Activated naive CD4-positive, alpha-beta T cell treated with anti-CD3 and anti-CD28 coated beads, Interleukin-2, amount 10 ng/mL, durations not matched to agents 7 days and 5 days (primary cell): ENCODE measurements at regions not wholly inside any gene's neighbourhood (a gene's known extent, or its start where the extent isn't known, plus 50 kb on each side); places are given as distances from the start of the nearest gene placed in this dataset.

Source experiments
- CTCF ChIA-PET: fragments of 350-600 bp; sonication (Branson Sonifier 250); formaldehyde crosslinking; loops from one replicate; lab custom pipeline; 2021; ENCODE audit warnings: antibody characterized with exemption; lab: Charles Lee
- DNase-seq: peaks from one replicate; pipeline ENCODE4 v3.0.0-alpha.2; 2020
- H3K27ac Mint-ChIP-seq: one replicate; pipeline ENCODE4 v1.8.0; 2021; ENCODE audit warnings: mild to moderate bottlenecking, moderate library complexity, mixed read lengths
- H3K27me3 Mint-ChIP-seq: one replicate; pipeline ENCODE4 v1.8.0; 2021; ENCODE audit warnings: mild to moderate bottlenecking, mixed read lengths
- H3K36me3 Mint-ChIP-seq: one replicate; pipeline ENCODE4 v1.8.0; 2021; ENCODE audit warnings: mixed read lengths
- H3K4me1 Mint-ChIP-seq: one replicate; pipeline ENCODE4 v1.8.0; 2021; ENCODE audit warnings: mixed read lengths
- H3K4me3 Mint-ChIP-seq: one replicate; pipeline ENCODE4 v1.8.0; 2021; ENCODE audit warnings: mild to moderate bottlenecking, moderate library complexity, mixed read lengths
- H3K9me3 Mint-ChIP-seq: one replicate; pipeline ENCODE4 v1.8.0; 2021; ENCODE audit warnings: mixed read lengths

DNA sequence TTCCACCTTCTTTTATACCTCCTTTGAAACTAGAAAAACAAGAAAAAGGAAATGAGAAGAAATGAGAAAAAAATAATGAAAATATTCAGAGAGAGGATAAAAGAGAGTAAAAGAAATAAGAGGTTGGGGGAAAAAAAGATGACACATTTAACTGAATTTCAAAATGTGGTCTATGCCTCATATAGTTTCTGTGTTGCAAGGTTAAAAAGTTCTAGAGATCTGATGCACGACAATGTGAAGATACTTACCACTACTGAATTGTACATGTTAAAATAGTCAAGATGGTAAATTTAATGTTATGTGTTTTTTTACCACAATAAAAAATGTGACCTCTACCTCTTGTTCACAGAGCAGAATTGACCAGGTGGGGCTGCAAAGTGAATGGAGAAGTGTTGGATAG lies 314.8 kb upstream of the OR4E1 start:
- no peak for DNase-seq
- peaks cover 28% of the 10 kb centered on the region for H3K4me1 Mint-ChIP-seq
- H3K27me3 Mint-ChIP-seq = peaks cover 22% of the 10 kb centered on the region
- no peaks in the 10 kb centered on the region for H3K36me3 Mint-ChIP-seq
- peak overlapping the region; percentile 46 for H3K27ac Mint-ChIP-seq
- H3K4me3 Mint-ChIP-seq = no peak overlapping the region
- CTCF ChIA-PET = interaction anchor here (0.9 to 7.0 kb wide), 8 partner anchors 10 to 581 kb away, joined by 3 to 69 read pairs (median 4); no protein-coding TSS in a partner anchor
- no peaks in the 10 kb centered on the region for H3K9me3 Mint-ChIP-seq

DNA sequence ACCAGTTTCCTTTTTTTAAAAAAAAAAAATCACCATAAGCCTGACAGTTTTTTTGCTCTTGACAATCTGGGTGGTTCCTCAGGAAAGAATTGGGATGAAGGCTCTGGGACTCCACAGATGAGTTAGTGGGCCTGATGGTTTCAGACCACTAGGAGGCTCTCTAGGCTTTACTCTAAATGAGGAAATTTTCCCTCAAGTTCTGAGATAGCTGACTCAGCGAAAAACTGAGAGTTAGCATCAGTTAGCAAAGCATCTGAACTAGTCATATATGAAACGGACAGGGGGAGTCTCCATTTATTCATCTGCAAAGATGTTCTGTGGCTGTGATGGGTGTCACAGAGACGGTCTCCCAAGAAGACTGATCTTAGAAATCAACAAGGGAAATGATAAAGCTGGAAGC lies 314.3 kb upstream of the OR4E1 start:
- H3K36me3 Mint-ChIP-seq = no peaks in the 10 kb centered on the region
- CTCF ChIA-PET = interaction anchor here (0.9 to 7.0 kb wide), 9 partner anchors 9 to 582 kb away, joined by 3 to 69 read pairs (median 4); no protein-coding TSS in a partner anchor
- peaks cover 28% of the 10 kb centered on the region for H3K4me1 Mint-ChIP-seq
- H3K9me3 Mint-ChIP-seq = no peaks in the 10 kb centered on the region
- peak overlapping the region; percentile 46 for H3K27ac Mint-ChIP-seq
- DNase-seq = peak; percentile 33
- H3K27me3 Mint-ChIP-seq = peaks cover 22% of the 10 kb centered on the region
- H3K4me3 Mint-ChIP-seq = no peak overlapping the region

DNA sequence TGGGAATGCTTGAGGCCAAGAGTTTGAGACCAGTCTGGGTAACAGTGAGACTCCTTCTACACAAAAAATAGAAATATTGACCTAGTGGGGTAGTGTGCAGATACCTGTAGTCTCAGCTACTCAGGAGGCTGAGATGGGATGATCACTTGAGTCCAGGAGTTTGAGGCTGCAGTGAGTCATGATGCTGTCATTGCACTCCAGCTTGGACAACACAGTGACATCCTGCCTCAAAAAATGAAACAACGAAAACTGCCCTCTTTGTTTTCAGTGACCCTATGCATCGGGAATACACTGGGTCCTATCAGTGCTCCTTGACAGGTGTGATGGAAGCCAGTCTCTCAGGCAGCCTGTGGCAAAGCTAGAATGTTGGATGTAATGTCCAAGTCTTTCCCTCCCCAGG lies 311.5 kb upstream of the OR4E1 start:
- Mint-ChIP-seq H3K27ac (no peak overlapping the region), H3K9me3 (no peaks in the 10 kb centered on the region), H3K27me3 (peaks cover 16% of the 10 kb centered on the region), H3K4me1 (peaks cover 26% of the 10 kb centered on the region), H3K36me3 (no peaks in the 10 kb centered on the region), H3K4me3 (no peak overlapping the region)
- CTCF ChIA-PET = interaction anchor here (1.9 kb wide), 1 partner anchor 12 kb away, joined by 5 read pairs; no protein-coding TSS in a partner anchor
- no peak for DNase-seq

DNA sequence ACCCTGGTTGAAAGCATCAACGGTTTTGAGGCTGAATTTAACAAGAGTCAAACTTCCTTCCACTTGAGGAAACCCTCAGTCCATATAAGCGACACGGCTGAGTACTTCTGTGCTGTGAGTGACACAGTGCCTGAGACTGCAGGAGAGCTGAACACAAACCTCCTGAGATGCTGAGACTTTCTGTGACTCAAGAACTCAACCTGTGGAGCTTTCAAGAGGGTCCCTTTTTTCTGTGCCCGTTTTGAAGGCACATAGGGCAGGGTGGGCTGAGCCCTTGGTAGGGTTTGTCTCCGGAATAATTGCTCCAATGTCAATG lies 305.3 kb upstream of the OR4E1 start:
- Mint-ChIP-seq H3K27me3 (peaks cover 12% of the 10 kb centered on the region), H3K4me3 (peak overlapping the region; percentile 75), H3K36me3 (no peaks in the 10 kb centered on the region), H3K4me1 (peaks cover 31% of the 10 kb centered on the region), H3K27ac (peak overlapping the region; percentile 88), H3K9me3 (no peaks in the 10 kb centered on the region)
- no peak for DNase-seq
- CTCF ChIA-PET = interaction anchor here (0.7 to 4.2 kb wide), 20 partner anchors 11 to 591 kb away, joined by 3 to 69 read pairs (median 6); no protein-coding TSS in a partner anchor

DNA sequence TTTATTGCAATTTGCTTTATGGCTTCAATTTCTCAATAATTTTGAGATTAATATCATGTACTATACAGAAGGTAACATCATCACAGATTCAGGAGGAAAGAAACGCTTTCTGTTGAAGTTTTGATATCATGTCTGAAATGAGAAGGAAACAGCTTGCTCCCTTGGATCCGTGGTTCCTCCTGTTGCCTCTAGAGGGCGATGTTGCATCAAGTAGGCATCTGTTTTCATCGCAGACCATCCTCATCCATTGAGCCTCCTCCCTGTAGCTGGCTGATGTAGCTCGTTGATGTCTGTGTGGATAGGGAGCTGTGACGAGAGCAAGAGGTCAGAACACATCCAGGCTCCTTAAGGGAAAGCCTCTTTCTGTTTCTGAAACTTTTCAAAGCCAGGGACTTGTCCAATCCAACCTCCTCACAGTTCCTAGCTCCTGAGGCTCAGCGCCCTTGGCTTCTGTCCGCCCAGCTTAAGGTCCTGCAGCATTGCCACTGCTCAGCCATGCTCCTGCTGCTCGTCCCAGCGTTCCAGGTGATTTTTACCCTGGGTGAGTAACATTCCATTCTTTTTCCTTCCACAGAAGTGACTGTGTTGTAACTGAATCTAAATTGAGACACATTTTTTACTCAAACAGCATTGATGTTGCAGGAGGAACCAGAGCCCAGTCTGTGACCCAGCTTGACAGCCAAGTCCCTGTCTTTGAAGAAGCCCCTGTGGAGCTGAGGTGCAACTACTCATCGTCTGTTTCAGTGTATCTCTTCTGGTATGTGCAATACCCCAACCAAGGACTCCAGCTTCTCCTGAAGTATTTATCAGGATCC lies 304.8 kb upstream of the OR4E1 start:
- Mint-ChIP-seq H3K4me1 (peaks cover 31% of the 10 kb centered on the region), H3K9me3 (no peaks in the 10 kb centered on the region), H3K27me3 (peaks cover 12% of the 10 kb centered on the region), H3K36me3 (no peaks in the 10 kb centered on the region), H3K4me3 (peak overlapping the region; percentile 75), H3K27ac (peak overlapping the region; percentile 88)
- DNase-seq = peak; percentile 72
- CTCF ChIA-PET = interaction anchor here (0.6 to 4.2 kb wide), 29 partner anchors 12 to 875 kb away, joined by 3 to 69 read pairs (median 5); no protein-coding TSS in a partner anchor

DNA sequence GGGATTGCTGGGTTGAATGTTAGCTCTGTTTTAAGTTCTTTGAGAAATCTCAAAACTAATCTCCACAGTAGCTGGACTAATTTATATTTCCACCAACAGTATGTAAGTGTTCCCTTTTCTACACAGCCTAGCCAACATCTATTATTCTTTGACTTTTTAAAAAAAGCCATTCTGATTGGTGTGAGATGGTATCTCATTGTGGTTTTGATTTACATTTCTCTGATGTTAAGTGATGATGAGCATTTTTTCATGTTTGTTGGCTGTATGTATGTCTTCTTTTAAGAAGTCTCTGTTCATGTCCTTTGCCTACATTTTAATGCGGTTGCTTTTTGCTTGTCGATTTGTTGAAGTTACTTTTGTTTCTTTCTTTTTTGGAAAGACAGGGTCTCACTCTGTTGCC lies 301.1 kb upstream of the OR4E1 start:
- H3K4me3 Mint-ChIP-seq = peak overlapping the region; percentile 14
- peaks cover 30% of the 10 kb centered on the region for H3K4me1 Mint-ChIP-seq
- H3K36me3 Mint-ChIP-seq = no peaks in the 10 kb centered on the region
- DNase-seq = no peak
- H3K27ac Mint-ChIP-seq = peak overlapping the region; percentile 70
- CTCF ChIA-PET = interaction anchor here (0.9 to 1.1 kb wide), 2 partner anchors 14 to 56 kb away, joined by 3 read pairs; no protein-coding TSS in a partner anchor
- peaks cover 17% of the 10 kb centered on the region for H3K27me3 Mint-ChIP-seq
- H3K9me3 Mint-ChIP-seq = no peaks in the 10 kb centered on the region

DNA sequence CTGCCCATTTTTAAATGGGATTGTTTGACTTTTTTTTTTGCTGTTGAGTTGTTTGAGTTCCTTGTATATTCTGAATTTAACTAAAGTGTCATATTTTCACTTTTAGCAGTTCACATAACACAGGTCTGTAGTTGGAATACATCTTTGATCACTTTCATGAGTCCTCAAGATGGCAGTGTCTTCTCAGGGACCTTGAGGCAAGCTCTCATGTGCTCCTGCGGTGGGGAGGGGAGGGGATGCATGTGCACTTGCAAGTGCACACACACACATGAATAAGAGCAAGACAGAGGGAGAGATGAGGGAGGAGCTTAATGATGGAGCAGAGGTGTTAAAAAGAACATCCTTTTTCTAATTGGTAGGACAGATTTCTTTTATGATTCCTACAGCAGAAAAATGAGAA lies 291.4 kb upstream of the OR4E1 start:
- H3K9me3 Mint-ChIP-seq = no peaks in the 10 kb centered on the region
- peaks cover 43% of the 10 kb centered on the region for H3K4me1 Mint-ChIP-seq
- H3K27ac Mint-ChIP-seq = peak overlapping the region; percentile 49
- H3K4me3 Mint-ChIP-seq = peak overlapping the region; percentile 49
- H3K36me3 Mint-ChIP-seq = peaks cover 2% of the 10 kb centered on the region
- DNase-seq = peak; percentile 72
- no peaks in the 10 kb centered on the region for H3K27me3 Mint-ChIP-seq
- CTCF ChIA-PET = interaction anchor here (0.7 to 2.3 kb wide), 10 partner anchors 10 to 605 kb away, joined by 3 to 11 read pairs (median 3); no protein-coding TSS in a partner anchor

DNA sequence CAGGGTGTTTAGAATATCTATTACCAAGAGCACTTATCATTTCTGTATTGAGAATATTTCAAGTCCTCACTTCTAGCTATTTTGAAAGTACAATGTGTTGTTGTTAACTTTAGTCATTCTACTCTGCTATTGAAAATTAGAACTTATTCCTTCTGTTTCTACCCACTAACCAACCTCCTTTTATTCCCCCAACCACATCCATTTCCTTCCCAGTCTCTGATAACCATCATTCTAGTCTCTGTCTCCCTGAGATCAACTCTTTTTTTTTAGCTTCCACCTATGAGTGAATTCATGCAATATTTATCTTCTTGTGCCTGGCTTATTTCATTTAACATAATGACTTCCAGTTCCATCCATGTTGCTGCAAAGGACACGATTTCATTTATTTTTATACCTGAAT lies 290.6 kb upstream of the OR4E1 start:
- H3K9me3 Mint-ChIP-seq = no peaks in the 10 kb centered on the region
- CTCF ChIA-PET = interaction anchor here (0.8 to 2.3 kb wide), 5 partner anchors 14 to 606 kb away, joined by 3 to 11 read pairs (median 5); no protein-coding TSS in a partner anchor
- peak overlapping the region; percentile 5 for H3K27ac Mint-ChIP-seq
- peak overlapping the region; percentile 4 for H3K4me3 Mint-ChIP-seq
- H3K4me1 Mint-ChIP-seq = peaks cover 37% of the 10 kb centered on the region
- H3K27me3 Mint-ChIP-seq = peaks cover 6% of the 10 kb centered on the region
- peaks cover 2% of the 10 kb centered on the region for H3K36me3 Mint-ChIP-seq
- DNase-seq = no peak

DNA sequence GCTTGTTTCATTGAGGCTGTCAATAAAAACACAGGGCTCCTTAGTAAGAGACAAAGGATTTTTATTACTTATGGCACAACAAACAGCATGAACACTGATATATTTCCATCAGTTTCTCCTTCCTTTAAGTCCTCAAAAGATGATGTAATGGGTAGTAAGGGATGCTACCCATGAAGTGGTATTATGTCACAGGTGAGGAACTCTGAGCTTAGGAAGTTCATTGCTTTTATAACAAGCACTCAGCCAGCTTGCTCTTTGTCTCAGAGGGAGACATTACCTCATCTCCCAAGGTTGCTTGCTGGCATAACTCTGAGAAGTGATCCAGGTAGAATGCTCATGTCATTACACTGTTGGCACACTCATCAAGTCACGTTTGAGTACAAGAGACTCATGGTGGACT lies 287.0 kb upstream of the OR4E1 start:
- DNase-seq = no peak
- no peak overlapping the region for H3K4me3 Mint-ChIP-seq
- CTCF ChIA-PET = interaction anchor here (1.2 to 2.2 kb wide), 2 partner anchors 18 to 30 kb away, joined by 4 to 9 read pairs; no protein-coding TSS in a partner anchor

DNA sequence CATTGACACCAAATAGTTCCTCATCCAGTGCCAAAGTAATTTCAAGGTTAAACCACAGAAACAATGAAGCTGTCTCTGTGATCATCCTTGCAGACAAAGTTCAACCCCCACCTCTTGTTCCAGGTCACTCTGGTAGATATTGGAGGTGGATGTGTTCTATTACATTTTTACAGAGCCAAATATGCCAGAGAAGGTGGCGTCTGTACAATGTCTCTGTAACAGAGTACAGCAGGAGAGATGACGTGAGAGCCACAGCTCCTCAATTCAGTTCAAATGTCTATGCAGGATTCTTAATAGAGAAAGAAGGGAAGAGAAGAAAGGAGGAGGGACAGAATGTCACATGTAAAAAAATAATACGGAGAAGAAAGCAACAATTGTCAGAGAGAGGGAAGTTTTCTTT lies 268.3 kb upstream of the OR4E1 start:
- no peak for DNase-seq
- peaks cover 7% of the 10 kb centered on the region for H3K27me3 Mint-ChIP-seq
- peak overlapping the region; percentile 89 for H3K27ac Mint-ChIP-seq
- H3K9me3 Mint-ChIP-seq = no peaks in the 10 kb centered on the region
- CTCF ChIA-PET = interaction anchor here (1.0 to 1.6 kb wide), 6 partner anchors 16 to 628 kb away, joined by 3 to 9 read pairs (median 4); no protein-coding TSS in a partner anchor
- peaks cover 27% of the 10 kb centered on the region for H3K4me1 Mint-ChIP-seq
- H3K36me3 Mint-ChIP-seq = no peaks in the 10 kb centered on the region
- peak overlapping the region; percentile 74 for H3K4me3 Mint-ChIP-seq

More for the DNA sequence above, 287.0 kb upstream of the OR4E1 start:
- Mint-ChIP-seq H3K27me3 (peaks cover 18% of the 10 kb centered on the region), H3K4me1 (peaks cover 31% of the 10 kb centered on the region), H3K36me3 (peaks cover 2% of the 10 kb centered on the region), H3K27ac (no peak overlapping the region), H3K9me3 (peaks cover 4% of the 10 kb centered on the region)

DNA sequence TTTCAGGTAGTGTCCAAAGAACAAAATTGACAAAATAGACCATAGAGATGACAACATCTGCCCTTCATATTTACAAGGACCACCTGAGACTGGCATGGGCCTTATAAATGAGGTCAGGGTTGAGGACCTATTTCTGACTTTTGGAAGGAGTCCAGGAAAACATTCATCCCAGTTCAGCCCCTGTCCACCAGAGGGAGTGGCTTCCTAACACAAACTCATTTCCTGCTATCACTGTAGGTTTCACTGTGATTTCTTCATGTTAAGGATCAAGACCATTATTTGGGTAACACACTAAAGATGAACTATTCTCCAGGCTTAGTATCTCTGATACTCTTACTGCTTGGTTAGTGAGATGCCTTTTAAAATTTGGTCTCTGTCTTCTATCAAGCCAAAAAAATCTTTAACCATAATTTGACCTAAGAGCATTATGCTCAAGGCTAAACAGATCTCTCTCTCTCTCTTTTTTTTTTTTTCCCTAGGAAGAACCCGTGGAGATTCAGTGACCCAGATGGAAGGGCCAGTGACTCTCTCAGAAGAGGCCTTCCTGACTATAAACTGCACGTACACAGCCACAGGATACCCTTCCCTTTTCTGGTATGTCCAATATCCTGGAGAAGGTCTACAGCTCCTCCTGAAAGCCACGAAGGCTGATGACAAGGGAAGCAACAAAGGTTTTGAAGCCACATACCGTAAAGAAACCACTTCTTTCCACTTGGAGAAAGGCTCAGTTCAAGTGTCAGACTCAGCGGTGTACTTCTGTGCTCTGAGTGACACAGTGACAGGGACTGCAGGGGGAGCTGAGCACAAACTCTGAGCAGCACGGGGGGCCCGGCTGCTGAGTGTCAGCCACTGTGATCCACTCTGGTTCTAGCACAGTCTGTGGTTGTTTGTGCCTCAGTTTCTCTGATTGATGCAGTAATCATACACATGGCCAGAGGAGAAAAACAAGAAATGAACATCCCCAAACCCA lies 267.6 kb upstream of the OR4E1 start:
- H3K36me3 Mint-ChIP-seq = no peaks in the 10 kb centered on the region
- peak overlapping the region; percentile 89 for H3K27ac Mint-ChIP-seq
- H3K9me3 Mint-ChIP-seq = no peaks in the 10 kb centered on the region
- DNase-seq = peak; percentile 58
- H3K4me1 Mint-ChIP-seq = peaks cover 27% of the 10 kb centered on the region
- H3K4me3 Mint-ChIP-seq = peak overlapping the region; percentile 74
- CTCF ChIA-PET = interaction anchor here (1.0 to 1.6 kb wide), 6 partner anchors 15 to 629 kb away, joined by 3 to 9 read pairs (median 4); no protein-coding TSS in a partner anchor
- peaks cover 7% of the 10 kb centered on the region for H3K27me3 Mint-ChIP-seq

DNA sequence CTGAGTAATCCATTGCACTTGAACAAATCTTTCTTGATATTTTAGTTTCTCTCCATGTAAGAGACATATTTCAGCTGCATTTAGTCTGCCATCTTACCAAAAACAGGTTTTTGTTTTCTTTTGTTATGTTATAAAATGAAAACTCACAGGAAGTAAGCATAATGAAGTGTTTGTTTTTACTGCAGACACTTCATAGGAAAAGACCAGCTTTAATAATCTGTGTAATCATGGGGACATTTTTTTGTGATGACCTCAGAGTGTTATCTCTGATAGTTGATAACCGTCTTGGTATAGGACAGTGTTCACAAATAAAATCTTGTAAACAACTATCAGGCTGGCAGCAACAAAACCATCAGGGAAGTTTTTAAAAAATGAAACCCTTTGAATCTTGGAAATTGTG lies 266.2 kb upstream of the OR4E1 start:
- peak overlapping the region; percentile 62 for H3K27ac Mint-ChIP-seq
- peaks cover 7% of the 10 kb centered on the region for H3K27me3 Mint-ChIP-seq
- H3K4me1 Mint-ChIP-seq = peaks cover 27% of the 10 kb centered on the region
- CTCF ChIA-PET = interaction anchor here (0.9 kb wide), 1 partner anchor 621 kb away, joined by 3 read pairs; no protein-coding TSS in a partner anchor
- no peaks in the 10 kb centered on the region for H3K36me3 Mint-ChIP-seq
- H3K9me3 Mint-ChIP-seq = no peaks in the 10 kb centered on the region
- DNase-seq = no peak
- peak overlapping the region; percentile 28 for H3K4me3 Mint-ChIP-seq

DNA sequence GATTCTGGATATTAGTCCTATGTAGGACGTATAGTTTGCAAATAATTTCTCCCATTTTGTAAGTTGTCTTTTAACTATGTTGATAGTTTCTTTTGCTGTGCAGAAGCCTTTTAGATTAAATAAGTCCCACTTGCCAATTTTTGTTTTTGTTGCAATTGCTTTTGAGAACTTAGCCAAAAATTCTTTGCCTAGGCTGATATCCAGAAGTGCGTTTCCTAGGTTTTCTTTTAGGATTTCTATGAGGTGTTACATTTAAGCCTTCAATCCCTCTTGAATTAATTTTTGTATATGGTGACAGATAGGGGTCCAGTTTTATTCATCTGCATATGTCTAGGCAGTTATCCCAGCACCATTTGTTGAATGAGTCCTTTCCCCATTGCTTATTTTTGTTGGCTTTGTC lies 264.4 kb upstream of the OR4E1 start:
- DNase-seq = no peak
- Mint-ChIP-seq H3K36me3 (no peaks in the 10 kb centered on the region), H3K4me3 (no peak overlapping the region), H3K9me3 (no peaks in the 10 kb centered on the region), H3K4me1 (peaks cover 22% of the 10 kb centered on the region), H3K27ac (no peak overlapping the region), H3K27me3 (peaks cover 7% of the 10 kb centered on the region)
- CTCF ChIA-PET = no interaction called here
